ENCODE measurements at regions not wholly inside any gene's neighbourhood (a gene's known extent, or its start where the extent isn't known, plus 50 kb on each side); places are given as distances from the start of the nearest gene placed in this dataset.
A peak's percentile ranks its signal among the peaks of the same experiment; 100 is the strongest.

DNA sequence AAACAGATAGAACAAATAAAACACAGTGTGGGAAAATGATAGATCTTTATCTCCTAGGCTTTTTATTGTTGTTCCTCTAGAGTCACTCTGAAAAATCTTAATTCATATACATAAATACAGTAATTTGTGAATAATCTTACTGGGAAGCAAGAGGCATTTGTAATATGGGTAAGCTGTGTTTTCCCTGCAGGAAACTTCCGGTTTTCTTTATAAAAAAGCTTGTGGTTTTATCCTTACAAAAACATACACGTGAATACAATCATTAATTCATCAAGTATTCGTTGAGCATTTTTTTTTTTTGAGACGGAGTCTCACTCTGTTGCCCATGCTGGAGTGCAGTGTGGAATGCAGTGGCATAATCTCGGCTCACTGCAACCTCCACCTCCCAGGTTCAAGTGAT, 1312.8 kb upstream of the ZEB2 start:
- Histone ChIP-seq H3K4me1 (ENCODE audit: insufficient read depth, low read length, poor library complexity, severe bottlenecking) (peaks cover 7% of the 10 kb centered on the region), H3K36me3 (ENCODE audit: insufficient read depth, low read length, poor library complexity, severe bottlenecking) (no peaks in the 10 kb centered on the region), H3K27me3 (replicated peaks; ENCODE audit: insufficient read depth, low read depth, low read length, poor library complexity) (no peaks in the 10 kb centered on the region), H3K9me3 (ENCODE audit: low read depth, low read length, poor library complexity, severe bottlenecking) (no peaks in the 10 kb centered on the region), H3K27ac (ENCODE audit: low read depth, low read length, poor library complexity, severe bottlenecking) (no peak overlapping the region), H3K4me3 (ENCODE audit: low read depth, low read length, poor library complexity, severe bottlenecking) (no peak overlapping the region)
- POLR2A ChIA-PET (ENCODE audit: low non-redundant PET): interaction anchor here (0.6 kb wide), 1 partner anchor 200 kb away, joined by 3 read pairs; no protein-coding TSS in a partner anchor
- TF ChIP-seq EZH2 (IDR thresholded peaks at IDR 0.05; ENCODE audit: borderline replicate concordance, low read depth, low read length, poor library complexity, severe bottlenecking) (no peak), CTCF (conservative IDR thresholded peaks at IDR 0.05; ENCODE audit: low read depth, low read length) (no peak)
- DNase-seq (ENCODE audit: low spot score): peak; percentile 67
- CTCF ChIA-PET: no interaction called here
- no TSS peak for BruUV-seq (replicated peaks)
- intact Hi-C loops (cut with micrococcal nuclease; ENCODE audit: unreplicated experiment): no loop called here

DNA sequence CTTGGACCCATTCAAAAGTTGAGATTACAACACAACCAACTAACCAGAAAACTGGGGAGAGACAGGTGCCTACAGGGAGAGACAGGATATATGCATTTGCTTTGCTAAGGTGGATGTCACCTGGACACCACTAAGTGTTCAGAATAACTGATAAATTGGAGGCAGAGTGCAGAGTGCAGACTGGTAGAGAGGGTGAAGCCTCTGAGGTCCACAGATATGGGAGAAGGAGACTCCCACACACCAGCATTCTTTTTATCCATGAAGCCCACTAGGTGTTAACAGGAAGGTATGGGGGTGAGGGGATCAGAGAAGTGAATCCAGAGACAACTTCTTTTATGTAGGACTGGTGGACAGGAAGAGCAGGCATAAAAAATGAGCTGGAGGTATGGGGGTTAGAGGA, 1310.0 kb upstream of the ZEB2 start:
- no peaks in the 10 kb centered on the region for H3K27me3 ChIP-seq (replicated peaks; ENCODE audit: insufficient read depth, low read depth, low read length, poor library complexity)
- peaks cover 7% of the 10 kb centered on the region for H3K4me1 ChIP-seq (ENCODE audit: insufficient read depth, low read length, poor library complexity, severe bottlenecking)
- CTCF ChIA-PET: no interaction called here
- BruUV-seq (replicated peaks): no TSS peak
- H3K9me3 ChIP-seq (ENCODE audit: low read depth, low read length, poor library complexity, severe bottlenecking): no peaks in the 10 kb centered on the region
- H3K4me3 ChIP-seq (ENCODE audit: low read depth, low read length, poor library complexity, severe bottlenecking): no peak overlapping the region
- no peaks in the 10 kb centered on the region for H3K36me3 ChIP-seq (ENCODE audit: insufficient read depth, low read length, poor library complexity, severe bottlenecking)
- POLR2A ChIA-PET (ENCODE audit: low non-redundant PET): interaction anchor here (0.7 kb wide), 1 partner anchor 44 kb away, joined by 7 read pairs; no protein-coding TSS in a partner anchor
- DNase-seq (ENCODE audit: low spot score): no peak
- TF ChIP-seq CTCF (conservative IDR thresholded peaks at IDR 0.05; ENCODE audit: low read depth, low read length): no peak
- no peak for TF ChIP-seq EZH2 (IDR thresholded peaks at IDR 0.05; ENCODE audit: borderline replicate concordance, low read depth, low read length, poor library complexity, severe bottlenecking)
- intact Hi-C loops (cut with micrococcal nuclease; ENCODE audit: unreplicated experiment): no loop called here
- no peak overlapping the region for H3K27ac ChIP-seq (ENCODE audit: low read depth, low read length, poor library complexity, severe bottlenecking)

GRCh38 chr2:145827235-145827634, 1307.3 kb upstream of the ZEB2 start:
- DNase-seq (ENCODE audit: low spot score): no peak
- BruUV-seq (replicated peaks): no TSS peak
- H3K4me1 ChIP-seq (ENCODE audit: insufficient read depth, low read length, poor library complexity, severe bottlenecking): peaks cover 3% of the 10 kb centered on the region
- H3K9me3 ChIP-seq (ENCODE audit: low read depth, low read length, poor library complexity, severe bottlenecking): no peaks in the 10 kb centered on the region
- no peak overlapping the region for H3K4me3 ChIP-seq (ENCODE audit: low read depth, low read length, poor library complexity, severe bottlenecking)
- H3K36me3 ChIP-seq (ENCODE audit: insufficient read depth, low read length, poor library complexity, severe bottlenecking): no peaks in the 10 kb centered on the region
- ChIA-PET CTCF (no interaction called here), POLR2A (ENCODE audit: low non-redundant PET) (no interaction called here)
- H3K27me3 ChIP-seq (replicated peaks; ENCODE audit: insufficient read depth, low read depth, low read length, poor library complexity): no peaks in the 10 kb centered on the region
- intact Hi-C loops (cut with micrococcal nuclease; ENCODE audit: unreplicated experiment): no loop called here
- no peak overlapping the region for H3K27ac ChIP-seq (ENCODE audit: low read depth, low read length, poor library complexity, severe bottlenecking)
- TF ChIP-seq CTCF (conservative IDR thresholded peaks at IDR 0.05; ENCODE audit: low read depth, low read length) (no peak), EZH2 (IDR thresholded peaks at IDR 0.05; ENCODE audit: borderline replicate concordance, low read depth, low read length, poor library complexity, severe bottlenecking) (no peak)
